OCI-LY3 (cell line): ENCODE measurements at regions not wholly inside any gene's neighbourhood (a gene's known extent, or its start where the extent isn't known, plus 50 kb on each side); places are given as distances from the start of the nearest gene placed in this dataset.

Experiments
- CTCF ChIP-seq: fragments of 200-600, 300-600 bp; sonication (generic); IDR thresholded peaks from 2 replicates; pipeline ENCODE4 v1.5.1; 2014; ENCODE audit warnings: antibody characterized with exemption, low read length, low read depth
- EZH2phosphoT487 ChIP-seq: fragments of 200-600 bp; shearing (Covaris generic); IDR thresholded peaks from 2 replicates; pipeline ENCODE4 v1.6.1; 2018; ENCODE audit warnings: antibody characterized with exemption, mixed run types, low read depth

GRCh38 chr18:40243607-40244006, 1711.4 kb upstream of the PIK3C3 start:
- TF ChIP-seq CTCF (no peak), EZH2phosphoT487 (no peak)
